ENCODE measurements at regions not wholly inside any gene's neighbourhood (a gene's known extent, or its start where the extent isn't known, plus 50 kb on each side); places are given as distances from the start of the nearest gene placed in this dataset.

DNA sequence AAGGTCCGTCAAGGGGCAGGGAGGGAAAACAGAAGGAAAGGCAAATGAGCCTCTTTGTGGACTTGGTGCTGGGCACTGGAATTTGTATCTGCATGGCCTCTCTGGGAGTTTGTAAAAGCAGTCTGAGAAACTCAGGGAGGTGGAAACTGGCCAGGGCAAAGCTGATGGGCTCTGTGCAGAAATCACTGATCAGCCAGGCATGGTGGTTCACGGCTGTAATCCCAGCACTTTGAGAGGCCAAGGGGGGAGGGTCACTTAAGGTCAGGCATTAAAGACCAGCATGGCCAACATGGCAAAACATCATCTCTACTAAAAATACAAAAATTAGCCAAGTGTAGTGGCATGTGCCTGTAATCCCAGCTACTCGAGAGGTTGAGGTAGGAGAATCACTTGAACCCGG, 369.9 kb upstream of the ZNF507 start:
- DNase-seq (ENCODE audit: low read depth in 1 of 2, low spot score in 1 of 2): no peak

DNA sequence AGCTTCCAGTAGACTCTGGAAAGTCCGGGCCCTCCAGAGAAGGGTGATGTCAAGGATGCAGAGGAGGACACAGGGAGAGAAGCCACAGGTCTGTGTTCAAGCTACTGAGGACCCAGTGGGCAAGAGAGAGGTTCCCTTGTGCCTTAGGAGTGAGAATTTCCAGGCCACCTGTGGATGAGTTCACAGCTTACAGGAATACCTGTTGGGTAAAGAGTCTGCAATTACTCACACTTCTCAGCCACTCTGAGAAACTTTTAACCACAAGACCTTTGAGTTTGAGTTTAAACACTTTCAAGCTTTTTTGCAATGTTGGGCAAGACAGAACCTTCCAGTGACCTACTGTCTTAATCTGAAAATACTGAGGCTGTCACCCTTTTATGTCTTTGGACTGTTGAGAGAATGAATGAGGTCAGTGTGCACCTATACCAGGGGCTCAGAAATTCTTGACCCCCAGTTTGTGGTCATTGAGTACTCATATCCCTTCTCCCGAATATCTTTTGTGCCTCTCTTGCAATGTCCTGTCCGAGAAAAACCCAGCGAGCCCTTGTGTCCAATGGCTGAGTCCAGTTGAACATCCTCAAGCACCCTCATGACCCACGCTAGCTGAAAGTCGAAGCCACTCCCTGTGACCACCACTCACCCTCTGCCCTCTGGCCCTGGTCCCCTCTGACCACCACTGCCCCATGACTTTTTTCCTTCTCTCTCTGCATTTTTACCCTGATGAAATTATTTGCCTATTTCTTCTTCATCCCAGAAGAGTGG, 368.5 kb upstream of the ZNF507 start:
- DNase-seq (ENCODE audit: low read depth in 1 of 2, low spot score in 1 of 2): no peak

- no peak for DNase-seq (ENCODE audit: low read depth in 1 of 2, low spot score in 1 of 2)
Observed at GRCh38 chr19:31979362-31979761, 366.0 kb upstream of the ZNF507 start.

GRCh38 chr19:31979949-31980670, 365.3 kb upstream of the ZNF507 start:
- DNase-seq (ENCODE audit: low read depth in 1 of 2, low spot score in 1 of 2): no peak

DNA sequence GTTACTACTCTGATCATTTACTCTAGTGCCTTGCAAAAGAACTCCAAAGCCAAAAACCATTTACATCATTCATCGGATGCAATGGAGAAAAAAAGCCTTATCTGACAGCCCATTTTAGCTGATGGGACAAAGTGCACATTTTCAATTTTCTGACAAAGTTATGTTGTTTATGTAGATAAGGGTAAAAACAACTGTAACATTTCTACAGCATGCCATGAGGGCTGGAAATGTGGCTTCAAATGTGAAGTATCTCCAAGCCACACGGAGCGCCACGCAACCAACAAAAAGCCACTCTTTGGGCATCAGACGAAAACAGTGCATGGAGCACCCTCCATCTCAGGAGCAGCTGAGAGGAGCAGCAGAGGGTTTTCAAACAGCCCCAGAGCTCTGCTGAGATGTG, 364.6 kb upstream of the ZNF507 start:
- DNase-seq (ENCODE audit: low read depth in 1 of 2, low spot score in 1 of 2): no peak

DNA sequence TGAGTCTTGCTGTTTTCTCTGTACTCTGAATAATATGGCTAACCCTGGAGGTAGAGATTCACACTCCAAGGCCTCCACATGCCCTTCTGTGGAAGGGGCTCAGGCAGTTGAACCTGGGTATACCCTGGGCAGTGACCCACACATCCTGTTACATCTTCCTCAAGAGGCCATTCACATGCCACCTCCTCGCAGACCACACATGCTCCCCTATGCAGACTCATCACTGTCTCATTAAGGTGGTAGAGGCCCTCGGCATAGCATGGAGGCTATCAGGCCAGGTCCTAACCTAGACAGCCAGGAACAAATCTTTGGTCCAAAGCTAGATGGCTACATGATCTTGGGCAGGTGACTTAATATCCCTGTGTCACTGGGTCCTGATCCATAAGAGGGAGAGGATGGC, 363.9 kb upstream of the ZNF507 start:
- no peak for DNase-seq (ENCODE audit: low read depth in 1 of 2, low spot score in 1 of 2)

DNA sequence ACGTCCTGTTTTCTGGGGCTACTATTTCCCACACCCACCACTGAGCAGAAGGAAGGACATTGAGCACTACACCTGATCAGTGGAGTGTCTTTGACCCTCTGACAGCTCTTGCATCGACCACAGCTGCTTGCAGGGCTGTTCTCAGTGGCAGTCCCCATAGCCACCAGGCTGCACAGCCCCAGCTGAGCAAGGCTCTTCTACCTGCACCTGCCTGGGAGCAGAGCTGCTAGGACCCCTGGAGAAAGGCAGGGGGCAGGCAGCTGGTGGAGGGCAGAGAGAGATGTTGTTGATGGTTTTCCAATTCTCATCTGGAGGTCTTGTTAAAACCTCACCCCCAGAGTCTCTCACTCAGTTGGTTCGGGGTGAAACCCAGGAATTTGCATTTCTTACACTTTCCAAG, 361.8 kb upstream of the ZNF507 start:
- DNase-seq (ENCODE audit: low read depth in 1 of 2, low spot score in 1 of 2): no peak

- DNase-seq (ENCODE audit: low read depth in 1 of 2, low spot score in 1 of 2): no peak
Observed at GRCh38 chr19:31985001-31985605, 360.3 kb upstream of the ZNF507 start.

- no peak for DNase-seq (ENCODE audit: low read depth in 1 of 2, low spot score in 1 of 2)
Observed at GRCh38 chr19:31986951-31987350, 358.5 kb upstream of the ZNF507 start.

DNA sequence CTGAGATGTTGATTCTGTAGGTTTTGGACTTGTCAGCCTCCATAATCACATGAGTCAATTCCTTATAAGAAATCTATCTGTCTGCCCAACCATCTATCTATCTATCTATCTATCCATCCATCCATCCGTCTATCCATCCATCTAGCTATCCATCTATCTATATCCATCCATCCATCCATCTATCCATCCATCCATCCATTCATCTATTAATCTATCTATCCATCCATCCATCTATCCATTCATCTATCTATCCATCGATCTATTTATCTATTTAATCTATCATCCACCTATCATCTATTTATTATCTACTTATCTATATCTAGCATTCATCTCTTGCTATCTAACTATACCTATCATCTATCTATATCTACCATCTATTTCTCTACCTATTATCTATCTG, 357.2 kb upstream of the ZNF507 start:
- DNase-seq (ENCODE audit: low read depth in 1 of 2, low spot score in 1 of 2): no peak

GRCh38 chr19:31991984-31992655, 353.3 kb upstream of the ZNF507 start:
- no peak for DNase-seq (ENCODE audit: low read depth in 1 of 2, low spot score in 1 of 2)

DNA sequence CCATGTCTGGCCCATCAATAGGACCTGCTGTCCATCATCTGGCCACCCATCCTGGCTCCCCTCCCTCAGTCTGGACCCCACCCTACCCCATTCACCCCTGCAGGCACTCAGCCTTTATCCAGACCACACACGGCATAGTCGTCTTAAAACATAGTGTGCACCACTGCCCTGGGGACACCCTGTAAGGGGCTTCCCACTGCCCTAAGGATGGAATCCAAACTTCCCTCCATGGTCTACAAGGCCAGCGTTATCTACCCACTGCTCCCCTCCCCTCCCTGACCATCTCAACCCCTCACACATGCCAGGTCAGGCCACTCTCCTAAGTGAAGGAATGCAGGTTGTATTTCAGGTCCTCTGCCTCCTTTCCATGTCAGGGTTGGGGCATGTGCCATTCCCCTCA, 352.7 kb upstream of the ZNF507 start:
- no peak for DNase-seq (ENCODE audit: low read depth in 1 of 2, low spot score in 1 of 2)

GRCh38 chr19:31995546-31995945, 349.9 kb upstream of the ZNF507 start:
- no peak for DNase-seq (ENCODE audit: low read depth in 1 of 2, low spot score in 1 of 2)

GRCh38 chr19:32010071-32010470, 335.3 kb upstream of the ZNF507 start:
- DNase-seq (ENCODE audit: low read depth in 1 of 2, low spot score in 1 of 2): no peak

- no peak for DNase-seq (ENCODE audit: low read depth in 1 of 2, low spot score in 1 of 2)
Observed at GRCh38 chr19:32012206-32012605, 333.2 kb upstream of the ZNF507 start.

- DNase-seq (ENCODE audit: low read depth in 1 of 2, low spot score in 1 of 2): no peak
Observed at GRCh38 chr19:32012886-32013631, 332.4 kb upstream of the ZNF507 start.

DNA sequence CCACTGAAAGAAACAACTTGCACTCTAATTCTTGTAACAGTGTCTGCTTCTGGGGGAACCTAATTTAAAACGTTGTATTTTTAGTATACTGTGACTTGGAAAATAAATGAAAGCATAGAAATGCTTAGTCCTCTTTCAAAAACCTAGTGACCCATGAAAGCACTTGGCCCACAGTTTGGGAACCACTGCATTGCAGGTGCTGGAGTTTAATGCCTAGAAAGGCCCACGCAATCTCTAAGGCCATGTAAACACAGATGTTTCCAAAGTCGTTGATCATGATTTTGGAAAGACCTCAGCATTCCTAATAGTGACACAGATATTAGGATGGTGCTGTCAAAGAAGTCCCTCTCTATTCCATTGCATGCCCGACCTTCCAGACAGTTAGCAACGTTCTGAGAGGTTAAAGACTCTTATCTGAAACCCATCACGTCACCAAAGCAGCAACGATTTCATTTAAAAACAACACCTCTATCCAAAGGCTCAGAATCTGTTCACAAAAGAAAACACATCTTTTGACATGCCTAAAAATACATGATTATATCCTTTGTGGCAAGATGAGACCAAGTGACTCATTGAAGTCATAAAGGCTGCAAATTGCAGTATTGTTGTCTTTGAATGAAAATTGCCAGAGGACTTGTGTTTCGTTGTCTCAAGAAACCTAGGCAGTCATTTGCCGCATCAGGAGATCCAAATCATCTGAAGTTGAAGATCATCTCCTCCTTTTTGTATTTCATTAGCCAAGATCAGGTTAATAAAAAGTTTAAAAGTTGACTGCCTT, 328.0 kb upstream of the ZNF507 start:
- DNase-seq (ENCODE audit: low read depth in 1 of 2, low spot score in 1 of 2): no peak

- DNase-seq (ENCODE audit: low read depth in 1 of 2, low spot score in 1 of 2): no peak
Observed at GRCh38 chr19:32018014-32018413, 327.4 kb upstream of the ZNF507 start.

GRCh38 chr19:32020538-32020937, 324.9 kb upstream of the ZNF507 start:
- no peak for DNase-seq (ENCODE audit: low read depth in 1 of 2, low spot score in 1 of 2)

DNA sequence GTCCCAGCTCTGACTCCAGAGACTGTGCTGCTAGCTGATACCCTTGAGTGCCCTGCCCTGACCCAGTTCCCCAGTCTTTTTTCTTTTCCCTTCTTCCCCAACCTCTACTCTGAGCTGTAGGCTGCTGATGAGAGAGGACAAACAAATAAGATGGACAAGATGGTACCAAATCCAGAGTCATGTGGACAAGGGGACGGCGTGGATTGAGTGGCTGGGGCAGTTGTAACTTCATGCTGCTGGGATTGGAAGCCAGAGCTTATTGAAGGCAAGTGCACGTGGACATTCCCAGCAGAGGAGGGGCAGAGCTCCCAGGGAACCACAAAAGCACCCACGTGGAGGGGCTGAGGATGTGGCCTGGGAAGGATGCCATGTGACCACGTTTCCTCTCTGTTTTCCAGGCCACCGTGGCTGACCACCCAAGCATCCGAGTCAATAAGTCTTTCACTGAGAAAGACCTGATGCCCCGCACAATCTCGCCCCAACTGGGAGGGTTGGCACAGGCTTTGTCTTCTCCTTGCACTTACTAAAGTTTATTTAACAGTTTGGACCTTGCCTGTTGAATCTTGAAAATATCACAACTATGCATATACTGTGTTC, 323.3 kb upstream of the ZNF507 start:
- no peak for DNase-seq (ENCODE audit: low read depth in 1 of 2, low spot score in 1 of 2)

All from stimulated activated CD4-positive, alpha-beta T cell treated with anti-CD3 and anti-CD28 coated beads, Interleukin-15, amount 100 ng/mL, for 1 hour (primary cell).